Nucleus accumbens (tissue), 56 donors: ENCODE measurements at regions not wholly inside any gene's neighbourhood (a gene's known extent, or its start where the extent isn't known, plus 50 kb on each side); places are given as distances from the start of the nearest gene placed in this dataset.
A peak's percentile ranks its signal among the peaks of the same experiment; 100 is the strongest.

Experiments used
- DNase-seq, 56 donors: peaks; one replicate each; lab custom pipeline; 2025; lab: John Stamatoyannopoulos, UW

- no peak for DNase-seq
Observed at GRCh38 chr11:32315121-32315520, 120.2 kb downstream of the WT1 start.

- no peak for DNase-seq
Observed at GRCh38 chr11:32316232-32316631, 119.1 kb downstream of the WT1 start.

DNA sequence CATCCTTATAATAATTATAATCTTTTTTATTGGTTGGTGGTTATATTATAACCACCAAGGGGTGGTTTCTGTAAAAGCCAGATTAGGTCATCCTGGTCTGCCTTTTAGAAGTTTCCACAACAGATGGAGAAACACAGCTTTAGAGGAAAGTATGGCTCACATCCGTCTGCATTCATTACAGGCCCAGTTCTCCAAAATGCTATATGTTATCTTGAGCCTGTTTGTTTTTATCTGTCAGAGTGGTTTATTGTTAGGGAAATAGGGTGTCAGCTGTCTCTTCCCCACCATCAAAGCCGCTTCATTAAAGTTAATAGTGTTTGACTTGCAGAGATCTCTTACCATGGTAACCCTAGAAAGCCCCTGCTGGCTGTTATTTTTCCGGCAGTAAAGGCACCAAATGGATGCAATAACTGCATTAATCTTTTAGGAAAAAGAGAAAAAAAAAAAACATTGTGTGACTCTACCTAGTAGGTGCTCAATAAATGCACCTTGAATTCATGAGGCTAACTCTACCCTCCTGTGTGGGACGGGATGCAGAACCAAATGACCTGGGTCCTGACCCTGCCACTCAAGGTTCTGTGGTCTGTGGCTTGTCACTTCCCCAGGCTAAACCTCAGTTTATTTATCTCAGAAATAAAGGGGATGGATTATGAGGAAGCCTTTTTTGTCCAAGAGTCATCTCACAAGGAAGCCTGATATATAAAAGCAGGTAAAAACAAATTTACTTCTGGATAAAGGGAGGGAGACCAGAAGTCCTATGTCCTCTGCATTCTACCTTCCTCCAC, 118.3 kb downstream of the WT1 start:
- DNase-seq, result no peak

- DNase-seq, result no peak
Observed at GRCh38 chr11:32317643-32318042, 117.7 kb downstream of the WT1 start.

DNA sequence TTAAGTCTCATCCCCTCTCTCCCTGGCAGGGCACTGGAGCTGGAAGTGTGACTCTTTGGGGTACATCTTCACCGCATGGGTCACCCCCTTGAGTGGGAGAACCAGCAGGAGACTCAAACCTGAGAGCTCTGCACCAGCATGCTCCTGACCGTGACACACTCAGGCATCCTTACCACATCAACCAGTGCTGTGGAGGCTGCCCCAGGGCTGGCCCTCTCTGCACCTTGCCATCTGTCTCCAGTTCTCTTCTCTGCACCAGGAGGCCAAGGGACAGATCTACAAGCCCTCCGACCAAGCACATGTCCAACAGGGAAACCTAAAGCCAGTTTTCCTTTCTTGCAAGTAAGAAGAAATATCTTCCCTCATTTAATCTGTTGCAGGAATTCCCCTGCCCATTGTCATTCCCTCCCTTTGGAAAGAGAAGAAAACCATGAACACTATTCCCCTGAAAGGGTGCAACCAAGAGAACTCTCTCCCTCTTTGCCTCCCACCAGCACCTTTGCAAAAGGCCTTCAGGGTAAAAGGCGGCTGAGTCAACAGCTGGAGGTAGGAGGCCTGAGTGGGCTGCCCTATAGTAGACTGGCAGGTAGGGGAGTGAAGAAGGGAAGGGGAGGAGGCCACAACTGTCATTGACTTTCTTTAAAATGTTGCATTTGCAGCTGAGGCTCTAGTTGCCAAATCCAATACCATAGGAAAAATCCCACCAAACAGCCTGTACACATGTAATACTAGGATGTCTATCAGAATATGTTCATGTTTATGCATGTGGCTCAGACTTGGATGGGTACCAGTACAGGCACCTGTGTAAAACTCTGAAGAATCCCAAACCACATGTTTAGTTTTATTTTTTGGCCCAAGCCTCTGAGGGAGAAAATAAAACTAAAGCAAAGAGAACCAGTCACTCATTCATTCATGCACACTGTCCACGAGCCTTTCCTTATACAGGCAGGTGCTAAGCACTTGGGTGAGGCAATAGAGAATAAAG, 117.0 kb downstream of the WT1 start:
- peak in 16 of 56 donors; percentile 7 to 64 (median 19) for DNase-seq

DNA sequence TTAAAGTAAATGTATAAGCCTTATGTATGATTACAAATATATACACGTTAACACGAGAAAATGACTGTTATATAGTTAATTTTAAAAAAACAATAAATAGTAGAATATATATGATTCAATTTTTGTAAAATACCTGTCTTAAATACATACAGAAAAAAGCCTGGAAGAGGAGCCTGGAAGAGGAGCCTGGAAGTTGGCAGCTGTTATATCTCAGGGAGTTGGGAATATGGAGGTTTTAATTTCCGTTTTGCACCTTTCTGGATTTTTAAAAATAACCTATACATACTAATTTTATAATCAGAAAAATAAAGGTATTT, 111.6 kb downstream of the WT1 start:
- no peak for DNase-seq

- no peak for DNase-seq
Observed at GRCh38 chr11:32325187-32325586, 110.2 kb downstream of the WT1 start.

DNA sequence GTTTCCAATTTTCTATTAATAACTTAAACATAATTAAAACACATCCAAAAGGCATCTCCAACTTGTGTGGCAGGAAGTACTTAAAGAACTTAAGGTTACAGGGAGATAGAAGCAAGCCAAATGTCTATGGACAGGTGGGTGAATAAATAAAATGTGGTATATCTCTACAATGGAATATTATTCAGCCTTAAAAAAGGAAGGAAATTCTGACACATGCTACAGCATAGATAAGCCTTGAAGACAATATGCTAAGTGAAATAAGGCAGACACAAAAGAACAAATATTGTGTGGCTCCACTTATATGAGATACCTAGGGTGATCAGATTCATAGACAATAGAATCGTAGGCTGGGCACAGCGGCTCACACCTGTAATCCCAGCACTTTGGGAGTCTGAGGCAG, 109.6 kb downstream of the WT1 start:
- no peak for DNase-seq

- DNase-seq, result no peak
Observed at GRCh38 chr11:32326522-32326921, 108.8 kb downstream of the WT1 start.

DNA sequence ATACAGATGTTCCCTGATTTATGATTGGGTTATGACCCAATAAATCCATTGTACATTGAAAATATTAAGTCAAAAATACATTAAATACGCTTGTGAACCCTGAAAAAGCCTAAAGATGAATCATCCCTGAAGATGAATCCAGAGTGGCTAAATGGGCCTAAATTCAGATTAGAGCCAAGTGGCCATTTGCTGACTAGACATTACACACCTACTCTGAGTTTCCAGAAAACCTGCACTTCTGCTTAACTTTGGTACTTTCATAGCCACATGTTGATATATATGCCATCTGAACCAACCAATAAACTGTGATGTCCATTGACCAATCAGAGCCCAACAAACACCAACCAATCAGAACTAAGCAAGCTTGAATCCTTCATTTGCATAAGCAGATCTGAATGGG, 106.9 kb downstream of the WT1 start:
- DNase-seq, result no peak

GRCh38 chr11:32331098-32331497, 104.2 kb downstream of the WT1 start:
- DNase-seq, result no peak

DNA sequence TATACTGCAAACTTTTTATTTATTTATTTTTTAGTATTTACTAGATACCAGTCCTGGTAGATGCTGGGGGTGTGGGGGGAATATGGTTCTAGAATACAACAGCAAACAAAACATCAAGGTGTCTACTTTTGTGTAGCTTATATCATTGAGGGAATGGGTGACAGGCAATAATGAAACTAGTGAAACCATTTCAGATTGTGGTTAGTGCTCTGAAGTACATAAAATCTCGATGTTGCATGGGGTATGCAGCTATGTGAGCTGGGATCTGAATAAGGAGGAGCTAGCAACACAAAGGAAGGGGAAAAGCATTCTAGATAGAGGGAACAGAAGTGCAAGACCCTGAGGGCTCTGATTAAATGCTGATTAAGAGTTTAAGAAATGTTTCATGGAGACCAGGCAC, 103.5 kb downstream of the WT1 start:
- DNase-seq, result no peak

DNA sequence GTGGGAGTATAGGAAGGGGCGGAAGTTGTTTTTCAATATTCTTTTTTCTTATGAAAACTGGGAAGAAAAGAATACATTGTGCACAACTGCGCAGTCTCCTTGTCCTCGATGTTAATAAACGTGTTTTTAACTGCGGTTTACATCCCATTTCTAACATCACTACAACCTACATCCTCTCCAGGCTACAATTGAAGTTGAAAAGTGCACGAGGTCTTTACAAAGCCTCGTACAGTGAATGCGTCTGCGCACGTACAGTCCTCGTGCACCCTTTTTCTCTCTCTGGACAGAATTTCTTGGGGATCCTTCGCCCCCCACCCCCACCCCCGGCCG, 102.4 kb downstream of the WT1 start:
- DNase-seq, result no peak

- DNase-seq, result peak in 42 of 56 donors; percentile 1 to 66 (median 23)
Observed at GRCh38 chr11:32333320-32333991, 101.9 kb downstream of the WT1 start.

DNA sequence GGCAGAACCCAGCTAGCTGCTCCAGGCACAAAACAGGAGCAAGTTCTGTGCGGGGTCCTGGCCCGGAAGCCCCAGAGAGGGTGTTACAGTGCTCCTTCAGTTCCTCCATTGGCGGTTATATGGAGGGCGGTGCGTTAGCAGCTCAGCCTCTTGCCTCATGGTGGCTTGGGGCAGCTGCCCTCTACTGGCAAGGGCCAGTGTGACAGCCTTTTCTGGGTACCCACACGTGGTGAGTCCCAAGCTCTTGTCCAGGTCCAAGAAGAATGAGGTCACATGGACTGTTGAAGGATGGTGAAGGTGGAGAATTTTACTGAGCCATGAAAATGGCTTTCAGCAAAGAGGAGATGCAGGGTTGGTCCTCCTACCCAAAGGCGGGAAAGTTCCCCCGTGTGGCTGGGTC, 100.5 kb downstream of the WT1 start:
- DNase-seq, result no peak
